ENCODE measurements at regions not wholly inside any gene's neighbourhood (a gene's known extent, or its start where the extent isn't known, plus 50 kb on each side); places are given as distances from the start of the nearest gene placed in this dataset.
A peak's percentile ranks its signal among the peaks of the same experiment; 100 is the strongest.
"Not testable (repeated sequence)": the region's sequence is repeated elsewhere in the genome, so short reads cannot be mapped to it uniquely, and the experiment has no call there.

- H3K36me3 Mint-ChIP-seq: no peaks in the 10 kb centered on the region
- no peaks in the 10 kb centered on the region for H3K27me3 Mint-ChIP-seq
- H3K27ac Mint-ChIP-seq: no peak overlapping the region
- no peaks in the 10 kb centered on the region for H3K4me1 Mint-ChIP-seq (ENCODE audit: low read depth in 2 of 2)
- peaks cover 3% of the 10 kb centered on the region for H3K9me3 Mint-ChIP-seq
- ATAC-seq (no peak), DNase-seq (ENCODE audit: low spot score) (no peak)
- H3K4me3 Mint-ChIP-seq: no peak overlapping the region
Measured at GRCh38 chrX:117510453-117510852, 606.2 kb downstream of the KLHL13 start.

DNA sequence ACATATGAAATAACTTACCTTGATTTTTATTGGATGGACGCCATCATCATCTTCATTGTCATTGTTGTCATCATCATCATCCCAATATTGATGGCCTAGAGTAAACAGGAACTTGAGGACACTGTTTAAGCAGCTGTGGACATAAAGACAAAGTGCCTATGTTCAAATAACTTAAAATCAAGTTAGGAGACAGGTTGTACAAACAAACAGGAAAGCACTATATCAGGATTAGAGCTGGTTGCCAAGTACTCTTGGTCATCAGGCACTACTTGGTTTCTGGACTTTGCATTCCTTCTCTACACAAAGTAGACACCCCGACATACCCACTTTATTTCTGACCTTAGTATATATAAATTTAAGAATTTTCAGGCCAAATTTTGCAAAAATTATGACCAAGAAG lies 608.6 kb downstream of the KLHL13 start:
- H3K4me1 Mint-ChIP-seq (ENCODE audit: low read depth in 2 of 2): no peaks in the 10 kb centered on the region
- no peak overlapping the region for H3K4me3 Mint-ChIP-seq
- no peaks in the 10 kb centered on the region for H3K36me3 Mint-ChIP-seq
- peaks cover 1% of the 10 kb centered on the region for H3K9me3 Mint-ChIP-seq
- H3K27me3 Mint-ChIP-seq: no peaks in the 10 kb centered on the region
- ATAC-seq (no peak), DNase-seq (ENCODE audit: low spot score) (no peak)
- H3K27ac Mint-ChIP-seq: no peak overlapping the region

GRCh38 chrX:117487421-117487820 lies 629.2 kb downstream of the KLHL13 start:
- H3K4me3 Mint-ChIP-seq: no peak overlapping the region
- ATAC-seq: no peak
- H3K27ac Mint-ChIP-seq: no peak overlapping the region
- H3K4me1 Mint-ChIP-seq (ENCODE audit: low read depth in 2 of 2): no peaks in the 10 kb centered on the region
- no peaks in the 10 kb centered on the region for H3K27me3 Mint-ChIP-seq
- H3K36me3 Mint-ChIP-seq: no peaks in the 10 kb centered on the region
- H3K9me3 Mint-ChIP-seq: no peaks in the 10 kb centered on the region
- no peak for DNase-seq (ENCODE audit: low spot score)

DNA sequence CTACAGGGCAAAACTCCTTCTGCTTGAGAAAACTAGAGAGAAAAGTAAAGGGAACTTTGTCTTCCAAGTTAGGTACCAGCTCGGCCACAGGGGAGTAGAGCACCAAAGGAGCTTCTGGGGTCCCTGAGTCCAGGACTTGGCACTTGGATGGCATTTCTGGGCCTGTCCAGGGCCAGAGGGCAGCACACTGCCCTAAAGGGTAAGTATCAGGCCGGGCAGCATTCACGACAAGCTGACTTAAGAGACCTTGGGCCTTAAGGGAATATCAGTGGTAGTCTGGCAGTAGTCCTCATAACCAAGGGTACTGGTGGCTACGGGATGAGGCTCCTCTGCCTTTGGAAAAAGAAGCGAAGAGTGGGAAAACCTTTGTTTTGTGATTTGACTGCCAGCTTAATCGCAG lies 632.7 kb downstream of the KLHL13 start:
- Mint-ChIP-seq H3K36me3 (no peaks in the 10 kb centered on the region), H3K4me3 (no peak overlapping the region), H3K4me1 (ENCODE audit: low read depth in 2 of 2) (no peaks in the 10 kb centered on the region), H3K27ac (no peak overlapping the region), H3K9me3 (peaks cover 4% of the 10 kb centered on the region), H3K27me3 (no peaks in the 10 kb centered on the region)
- ATAC-seq (no peak), DNase-seq (ENCODE audit: low spot score) (no peak)

GRCh38 chrX:117458243-117458968 lies 658.2 kb downstream of the KLHL13 start:
- peaks cover 8% of the 10 kb centered on the region for H3K9me3 Mint-ChIP-seq
- H3K27me3 Mint-ChIP-seq: no peaks in the 10 kb centered on the region
- no peaks in the 10 kb centered on the region for H3K4me1 Mint-ChIP-seq (ENCODE audit: low read depth in 2 of 2)
- no peaks in the 10 kb centered on the region for H3K36me3 Mint-ChIP-seq
- H3K4me3 Mint-ChIP-seq: no peak overlapping the region
- ATAC-seq (peak in 1 of 2 donors; percentile 48), DNase-seq (ENCODE audit: low spot score) (no peak)
- H3K27ac Mint-ChIP-seq: no peak overlapping the region

DNA sequence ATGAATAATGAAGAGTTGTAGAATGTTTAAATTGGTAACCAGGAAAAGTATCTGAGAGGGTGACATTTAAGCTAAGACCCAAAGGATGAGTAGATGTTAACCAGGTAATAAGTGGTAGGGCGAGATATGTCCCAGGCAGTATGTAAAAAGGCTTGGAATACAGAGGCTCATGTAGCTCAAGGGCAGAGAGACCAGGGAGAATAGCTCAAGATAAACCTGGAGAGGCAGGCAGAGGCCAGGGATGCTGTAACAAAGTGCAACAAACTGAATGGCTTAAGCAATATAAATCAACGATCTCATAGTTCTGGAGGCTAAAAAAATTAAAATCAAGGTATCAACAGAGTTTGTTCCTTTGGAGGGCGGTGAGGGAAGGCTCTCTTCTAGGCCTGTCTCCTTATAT lies 660.8 kb downstream of the KLHL13 start:
- Mint-ChIP-seq H3K27ac (no peak overlapping the region), H3K4me1 (ENCODE audit: low read depth in 2 of 2) (no peaks in the 10 kb centered on the region), H3K4me3 (no peak overlapping the region), H3K9me3 (peaks cover 4% of the 10 kb centered on the region), H3K36me3 (no peaks in the 10 kb centered on the region), H3K27me3 (no peaks in the 10 kb centered on the region)
- DNase-seq (ENCODE audit: low spot score) (no peak), ATAC-seq (no peak)

DNA sequence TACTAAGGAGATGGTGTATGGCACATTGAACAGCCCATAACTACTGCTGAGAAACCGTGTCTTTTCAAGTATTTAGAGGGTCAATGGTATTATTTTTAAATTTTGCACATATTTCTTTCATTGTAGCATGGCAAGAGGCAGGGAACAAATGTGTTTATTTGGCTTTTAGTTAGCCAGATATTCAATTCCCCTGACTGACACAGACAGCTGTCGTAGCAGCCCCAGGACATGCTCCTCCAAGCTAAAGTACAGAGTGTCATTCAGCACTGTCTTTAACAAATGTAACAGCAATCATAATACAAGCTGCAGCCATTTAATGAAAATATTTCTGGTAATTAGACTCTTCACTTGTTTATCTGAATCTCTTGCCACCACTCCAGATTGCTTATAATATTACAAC lies 687.1 kb downstream of the KLHL13 start:
- Mint-ChIP-seq H3K4me1 (ENCODE audit: low read depth in 2 of 2) (no peaks in the 10 kb centered on the region), H3K4me3 (no peak overlapping the region), H3K27ac (no peak overlapping the region), H3K36me3 (no peaks in the 10 kb centered on the region), H3K27me3 (no peaks in the 10 kb centered on the region), H3K9me3 (peaks cover 11% of the 10 kb centered on the region)
- ATAC-seq (no peak), DNase-seq (ENCODE audit: low spot score) (no peak)

- no peak for DNase-seq (ENCODE audit: low spot score)
- no peak for ATAC-seq
- peaks cover 0 to 3% of the 10 kb centered on the region in 2 donors for H3K27me3 Mint-ChIP-seq
- no peaks in the 10 kb centered on the region for H3K36me3 Mint-ChIP-seq
- H3K4me3 Mint-ChIP-seq: no peak overlapping the region
- H3K9me3 Mint-ChIP-seq: peaks cover 8% of the 10 kb centered on the region
- no peak overlapping the region for H3K27ac Mint-ChIP-seq
- no peaks in the 10 kb centered on the region for H3K4me1 Mint-ChIP-seq (ENCODE audit: low read depth in 2 of 2)
Measured at GRCh38 chrX:117407449-117408150, 709.0 kb downstream of the KLHL13 start.

GRCh38 chrX:117400839-117401238 lies 715.8 kb downstream of the KLHL13 start:
- Mint-ChIP-seq H3K4me3 (no peak overlapping the region), H3K36me3 (peaks cover 4% of the 10 kb centered on the region), H3K27me3 (peaks cover 0 to 3% of the 10 kb centered on the region in 2 donors), H3K9me3 (peaks cover 3% of the 10 kb centered on the region), H3K27ac (no peak overlapping the region), H3K4me1 (ENCODE audit: low read depth in 2 of 2) (no peaks in the 10 kb centered on the region)
- DNase-seq (ENCODE audit: low spot score) (no peak), ATAC-seq (no peak)

- Mint-ChIP-seq H3K27me3 (peaks cover 0 to 3% of the 10 kb centered on the region in 2 donors), H3K36me3 (peaks cover 4% of the 10 kb centered on the region), H3K27ac (no peak overlapping the region), H3K4me1 (ENCODE audit: low read depth in 2 of 2) (no peaks in the 10 kb centered on the region), H3K4me3 (no peak overlapping the region), H3K9me3 (peaks cover 3% of the 10 kb centered on the region)
- DNase-seq (ENCODE audit: low spot score) (no peak), ATAC-seq (no peak)
Measured at GRCh38 chrX:117400005-117400404, 716.6 kb downstream of the KLHL13 start.

GRCh38 chrX:117397844-117398243 lies 718.8 kb downstream of the KLHL13 start:
- ATAC-seq: no peak
- no peak overlapping the region for H3K4me3 Mint-ChIP-seq
- H3K4me1 Mint-ChIP-seq (ENCODE audit: low read depth in 2 of 2): no peaks in the 10 kb centered on the region

GRCh38 chrX:117394506-117395070 lies 722.0 kb downstream of the KLHL13 start:
- H3K4me1 Mint-ChIP-seq (ENCODE audit: low read depth in 2 of 2); H3K27me3 Mint-ChIP-seq; H3K36me3 Mint-ChIP-seq; ATAC-seq; DNase-seq (ENCODE audit: low spot score); H3K4me3 Mint-ChIP-seq; H3K9me3 Mint-ChIP-seq; H3K27ac Mint-ChIP-seq: not testable (repeated sequence)

More at GRCh38 chrX:117397844-117398243, 718.8 kb downstream of the KLHL13 start:
- H3K9me3 Mint-ChIP-seq: no peaks in the 10 kb centered on the region
- no peak for DNase-seq (ENCODE audit: low spot score)
- H3K27me3 Mint-ChIP-seq: no peaks in the 10 kb centered on the region
- H3K36me3 Mint-ChIP-seq: peaks cover 4% of the 10 kb centered on the region
- no peak overlapping the region for H3K27ac Mint-ChIP-seq

GRCh38 chrX:117392360-117392759 lies 724.2 kb downstream of the KLHL13 start:
- H3K4me1 Mint-ChIP-seq (ENCODE audit: low read depth in 2 of 2); H3K27ac Mint-ChIP-seq; H3K27me3 Mint-ChIP-seq; DNase-seq (ENCODE audit: low spot score); ATAC-seq; H3K36me3 Mint-ChIP-seq; H3K9me3 Mint-ChIP-seq; H3K4me3 Mint-ChIP-seq: not testable (repeated sequence)

GRCh38 chrX:117376460-117376859 lies 740.1 kb downstream of the KLHL13 start:
- Mint-ChIP-seq H3K9me3 (peaks cover 7% of the 10 kb centered on the region), H3K4me1 (ENCODE audit: low read depth in 2 of 2) (no peaks in the 10 kb centered on the region), H3K4me3 (no peak overlapping the region), H3K27me3 (no peaks in the 10 kb centered on the region), H3K27ac (no peak overlapping the region), H3K36me3 (no peaks in the 10 kb centered on the region)
- ATAC-seq (no peak), DNase-seq (ENCODE audit: low spot score) (no peak)
